ENCODE measurements at regions not wholly inside any gene's neighbourhood (a gene's known extent, or its start where the extent isn't known, plus 50 kb on each side); places are given as distances from the start of the nearest gene placed in this dataset.

- Histone ChIP-seq H3K9me3 (no peaks in the 10 kb centered on the region), H3K36me3 (ENCODE audit: control insufficient read depth in 2 of 2, extremely low read depth in 1 of 2, insufficient read depth in 1 of 2, low read length in 1 of 2) (no peaks in the 10 kb centered on the region), H3K27ac (ENCODE audit: low read length) (no peak overlapping the region), H3K4me3 (ENCODE audit: control insufficient read depth in 1 of 2, extremely low read depth in 1 of 2, low read length in 1 of 2) (no peak overlapping the region), H3K4me1 (ENCODE audit: control insufficient read depth in 1 of 2, extremely low read depth in 1 of 2, insufficient read depth in 2 of 2, low read length in 2 of 2) (no peaks in the 10 kb centered on the region), H3K27me3 (replicated peaks in 1 of 2; ENCODE audit: control insufficient read depth in 2 of 2, extremely low read depth in 1 of 2, insufficient read depth in 2 of 2, low read length in 1 of 2) (no peaks in the 10 kb centered on the region)
- H3K4me1 Mint-ChIP-seq: no peaks in the 10 kb centered on the region
- ATAC-seq (replicated peaks in 1 of 4): no peak
- POLR2A ChIA-PET: no interaction called here
- H3K4me3 Mint-ChIP-seq: no peak overlapping the region
- H3K36me3 Mint-ChIP-seq: no peaks in the 10 kb centered on the region
- no peak for DNase-seq
- WGBS (ENCODE audit: insufficient coverage): no CpG with 5 or more reads among the region's 1 CpG
- H3K9me3 Mint-ChIP-seq: peaks cover 0 to 5% (median 4%) of the 10 kb centered on the region in 3 donors
- H3K27me3 Mint-ChIP-seq: no peaks in the 10 kb centered on the region
- CTCF ChIA-PET: interaction anchor here in 1 of 2 donors (0.6 kb wide), 1 partner anchor 16 kb away, joined by 4 read pairs; no protein-coding TSS in a partner anchor
- H3K27ac Mint-ChIP-seq: no peak overlapping the region
These were observed 544.3 kb downstream of the EFNB2 start for GRCh38 chr13:105991131-105991530.

- Mint-ChIP-seq H3K9me3 (peaks cover 0 to 5% (median 4%) of the 10 kb centered on the region in 3 donors), H3K4me1 (no peaks in the 10 kb centered on the region), H3K27ac (no peak overlapping the region), H3K27me3 (no peaks in the 10 kb centered on the region), H3K36me3 (no peaks in the 10 kb centered on the region), H3K4me3 (no peak overlapping the region)
- no peak overlapping the region for H3K27ac ChIP-seq (ENCODE audit: low read length)
- 40% methylated on average over 1 of the region's 4 CpGs for WGBS (ENCODE audit: insufficient coverage)
- ChIA-PET POLR2A (no interaction called here), CTCF (interaction anchor here in 1 of 2 donors (0.6 kb wide), 1 partner anchor 17 kb away, joined by 4 read pairs; no protein-coding TSS in a partner anchor)
- DNase-seq (no peak), ATAC-seq (replicated peaks in 1 of 4) (no peak)
- no peaks in the 10 kb centered on the region for H3K36me3 ChIP-seq (ENCODE audit: control insufficient read depth in 2 of 2, extremely low read depth in 1 of 2, insufficient read depth in 1 of 2, low read length in 1 of 2)
- no peaks in the 10 kb centered on the region for H3K27me3 ChIP-seq (replicated peaks in 1 of 2; ENCODE audit: control insufficient read depth in 2 of 2, extremely low read depth in 1 of 2, insufficient read depth in 2 of 2, low read length in 1 of 2)
- H3K4me1 ChIP-seq (ENCODE audit: control insufficient read depth in 1 of 2, extremely low read depth in 1 of 2, insufficient read depth in 2 of 2, low read length in 2 of 2): no peaks in the 10 kb centered on the region
- no peaks in the 10 kb centered on the region for H3K9me3 ChIP-seq
- H3K4me3 ChIP-seq (ENCODE audit: control insufficient read depth in 1 of 2, extremely low read depth in 1 of 2, low read length in 1 of 2): no peak overlapping the region
These were observed 545.1 kb downstream of the EFNB2 start for GRCh38 chr13:105990256-105990958.

GRCh38 chr13:105984646-105985045, 550.8 kb downstream of the EFNB2 start:
- WGBS (ENCODE audit: insufficient coverage): 79% methylated on average over 11 of the region's 11 CpGs
- no peaks in the 10 kb centered on the region for H3K36me3 ChIP-seq (ENCODE audit: control insufficient read depth in 2 of 2, extremely low read depth in 1 of 2, insufficient read depth in 1 of 2, low read length in 1 of 2)
- no peak overlapping the region for H3K27ac Mint-ChIP-seq
- no peaks in the 10 kb centered on the region for H3K27me3 ChIP-seq (replicated peaks in 1 of 2; ENCODE audit: control insufficient read depth in 2 of 2, extremely low read depth in 1 of 2, insufficient read depth in 2 of 2, low read length in 1 of 2)
- no peaks in the 10 kb centered on the region for H3K36me3 Mint-ChIP-seq
- no peaks in the 10 kb centered on the region for H3K4me1 ChIP-seq (ENCODE audit: control insufficient read depth in 1 of 2, extremely low read depth in 1 of 2, insufficient read depth in 2 of 2, low read length in 2 of 2)
- H3K4me3 ChIP-seq (ENCODE audit: control insufficient read depth in 1 of 2, extremely low read depth in 1 of 2, low read length in 1 of 2): no peak overlapping the region
- H3K4me1 Mint-ChIP-seq: no peaks in the 10 kb centered on the region
- H3K27me3 Mint-ChIP-seq: no peaks in the 10 kb centered on the region
- H3K9me3 ChIP-seq: no peaks in the 10 kb centered on the region
- peaks cover 0 to 4% (median 0%) of the 10 kb centered on the region in 3 donors for H3K9me3 Mint-ChIP-seq
- ATAC-seq (replicated peaks in 1 of 4) (no peak), DNase-seq (no peak)
- H3K4me3 Mint-ChIP-seq: no peak overlapping the region
- CTCF ChIA-PET: no interaction called here
- H3K27ac ChIP-seq (ENCODE audit: low read length): no peak overlapping the region
- POLR2A ChIA-PET: no interaction called here

- ATAC-seq (replicated peaks in 1 of 4) (no peak), DNase-seq (no peak)
- ChIA-PET POLR2A (no interaction called here), CTCF (no interaction called here)
- WGBS (ENCODE audit: insufficient coverage): 93% methylated on average over 3 of the region's 3 CpGs
- Histone ChIP-seq H3K36me3 (ENCODE audit: control insufficient read depth in 2 of 2, extremely low read depth in 1 of 2, insufficient read depth in 1 of 2, low read length in 1 of 2) (no peaks in the 10 kb centered on the region), H3K27me3 (replicated peaks in 1 of 2; ENCODE audit: control insufficient read depth in 2 of 2, extremely low read depth in 1 of 2, insufficient read depth in 2 of 2, low read length in 1 of 2) (no peaks in the 10 kb centered on the region), H3K4me3 (ENCODE audit: control insufficient read depth in 1 of 2, extremely low read depth in 1 of 2, low read length in 1 of 2) (no peak overlapping the region), H3K4me1 (ENCODE audit: control insufficient read depth in 1 of 2, extremely low read depth in 1 of 2, insufficient read depth in 2 of 2, low read length in 2 of 2) (no peaks in the 10 kb centered on the region), H3K27ac (ENCODE audit: low read length) (no peak overlapping the region), H3K9me3 (no peaks in the 10 kb centered on the region)
- Mint-ChIP-seq H3K27me3 (no peaks in the 10 kb centered on the region), H3K27ac (no peak overlapping the region), H3K4me1 (no peaks in the 10 kb centered on the region), H3K9me3 (peaks cover 0 to 4% (median 0%) of the 10 kb centered on the region in 3 donors), H3K4me3 (no peak overlapping the region), H3K36me3 (no peaks in the 10 kb centered on the region)
These were observed 551.2 kb downstream of the EFNB2 start for GRCh38 chr13:105984236-105984635.

- Mint-ChIP-seq H3K9me3 (peaks cover 0 to 4% (median 2%) of the 10 kb centered on the region in 3 donors), H3K27ac (no peak overlapping the region), H3K27me3 (no peaks in the 10 kb centered on the region), H3K4me3 (no peak overlapping the region), H3K4me1 (no peaks in the 10 kb centered on the region), H3K36me3 (no peaks in the 10 kb centered on the region)
- 42% methylated on average over 3 of the region's 11 CpGs for WGBS (ENCODE audit: insufficient coverage)
- H3K4me1 ChIP-seq (ENCODE audit: control insufficient read depth in 1 of 2, extremely low read depth in 1 of 2, insufficient read depth in 2 of 2, low read length in 2 of 2): no peaks in the 10 kb centered on the region
- H3K27me3 ChIP-seq (replicated peaks in 1 of 2; ENCODE audit: control insufficient read depth in 2 of 2, extremely low read depth in 1 of 2, insufficient read depth in 2 of 2, low read length in 1 of 2): no peaks in the 10 kb centered on the region
- ATAC-seq (replicated peaks in 1 of 4): no peak
- H3K27ac ChIP-seq (ENCODE audit: low read length): no peak overlapping the region
- H3K9me3 ChIP-seq: no peaks in the 10 kb centered on the region
- DNase-seq: no peak
- H3K36me3 ChIP-seq (ENCODE audit: control insufficient read depth in 2 of 2, extremely low read depth in 1 of 2, insufficient read depth in 1 of 2, low read length in 1 of 2): no peaks in the 10 kb centered on the region
- no peak overlapping the region for H3K4me3 ChIP-seq (ENCODE audit: control insufficient read depth in 1 of 2, extremely low read depth in 1 of 2, low read length in 1 of 2)
- CTCF ChIA-PET: no interaction called here
- POLR2A ChIA-PET: no interaction called here
These were observed 553.1 kb downstream of the EFNB2 start for GRCh38 chr13:105982219-105982930.

- Mint-ChIP-seq H3K27ac (no peak overlapping the region), H3K4me3 (no peak overlapping the region), H3K9me3 (peaks cover 0 to 4% (median 3%) of the 10 kb centered on the region in 3 donors), H3K4me1 (no peaks in the 10 kb centered on the region), H3K36me3 (no peaks in the 10 kb centered on the region), H3K27me3 (no peaks in the 10 kb centered on the region)
- H3K9me3 ChIP-seq: no peaks in the 10 kb centered on the region
- no peaks in the 10 kb centered on the region for H3K4me1 ChIP-seq (ENCODE audit: control insufficient read depth in 1 of 2, extremely low read depth in 1 of 2, insufficient read depth in 2 of 2, low read length in 2 of 2)
- no peaks in the 10 kb centered on the region for H3K27me3 ChIP-seq (replicated peaks in 1 of 2; ENCODE audit: control insufficient read depth in 2 of 2, extremely low read depth in 1 of 2, insufficient read depth in 2 of 2, low read length in 1 of 2)
- POLR2A ChIA-PET: no interaction called here
- ATAC-seq (replicated peaks in 1 of 4): no peak
- H3K4me3 ChIP-seq (ENCODE audit: control insufficient read depth in 1 of 2, extremely low read depth in 1 of 2, low read length in 1 of 2): no peak overlapping the region
- CTCF ChIA-PET: no interaction called here
- no peaks in the 10 kb centered on the region for H3K36me3 ChIP-seq (ENCODE audit: control insufficient read depth in 2 of 2, extremely low read depth in 1 of 2, insufficient read depth in 1 of 2, low read length in 1 of 2)
- WGBS (ENCODE audit: insufficient coverage): 86% methylated on average over 12 of the region's 12 CpGs
- DNase-seq: no peak
- H3K27ac ChIP-seq (ENCODE audit: low read length): no peak overlapping the region
These were observed 556.1 kb downstream of the EFNB2 start for GRCh38 chr13:105979131-105980011.
